Esophagus squamous epithelium (tissue), 4 donors: ENCODE measurements at regions not wholly inside any gene's neighbourhood (a gene's known extent, or its start where the extent isn't known, plus 50 kb on each side); places are given as distances from the start of the nearest gene placed in this dataset.

ENCODE experiments used
- POLR2A ChIP-seq, 4 donors: fragments of 450-650 bp; IDR thresholded peaks; one replicate each; pipeline ENCODE4 v1.6.1; 2017; ENCODE audit warnings: antibody characterized with exemption in 4 of 4, mild to moderate bottlenecking in 4 of 4, moderate library complexity in 3 of 4
- TF ChIP-seq, protein P1 (sequence below), 6 experiments: fragments of 450-650 bp in 4 of 6; fragments of 200-600 bp in 2 of 6; sonication (generic) in 2 of 6; IDR thresholded peaks; one replicate each; pipeline ENCODE4 v1.5.1; 2016 to 2019; ENCODE audit warnings: antibody characterized with exemption in 6 of 6, mild to moderate bottlenecking in 4 of 6, moderate library complexity in 4 of 6

DNA sequence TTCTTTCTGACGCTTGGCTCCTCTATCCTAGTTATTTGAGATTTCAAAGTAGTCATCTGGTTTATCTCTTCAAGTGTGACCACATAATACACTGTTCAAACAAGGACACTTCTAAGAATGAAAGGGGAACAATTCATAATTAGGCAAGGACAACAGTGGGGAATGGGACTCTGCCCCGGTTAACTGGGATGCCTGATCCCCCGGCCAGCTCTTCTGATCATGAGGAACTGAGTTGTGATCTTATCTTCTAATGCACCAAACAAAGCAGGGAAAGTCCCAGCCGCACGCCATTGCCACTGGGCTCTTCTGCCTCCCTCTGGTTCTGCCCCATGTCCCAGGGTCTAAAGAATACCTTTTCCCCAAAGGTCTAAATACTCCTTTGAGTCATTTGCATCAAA, 158.2 kb upstream of the IRF2BP2 start:
- TF ChIP-seq, protein P1, sequence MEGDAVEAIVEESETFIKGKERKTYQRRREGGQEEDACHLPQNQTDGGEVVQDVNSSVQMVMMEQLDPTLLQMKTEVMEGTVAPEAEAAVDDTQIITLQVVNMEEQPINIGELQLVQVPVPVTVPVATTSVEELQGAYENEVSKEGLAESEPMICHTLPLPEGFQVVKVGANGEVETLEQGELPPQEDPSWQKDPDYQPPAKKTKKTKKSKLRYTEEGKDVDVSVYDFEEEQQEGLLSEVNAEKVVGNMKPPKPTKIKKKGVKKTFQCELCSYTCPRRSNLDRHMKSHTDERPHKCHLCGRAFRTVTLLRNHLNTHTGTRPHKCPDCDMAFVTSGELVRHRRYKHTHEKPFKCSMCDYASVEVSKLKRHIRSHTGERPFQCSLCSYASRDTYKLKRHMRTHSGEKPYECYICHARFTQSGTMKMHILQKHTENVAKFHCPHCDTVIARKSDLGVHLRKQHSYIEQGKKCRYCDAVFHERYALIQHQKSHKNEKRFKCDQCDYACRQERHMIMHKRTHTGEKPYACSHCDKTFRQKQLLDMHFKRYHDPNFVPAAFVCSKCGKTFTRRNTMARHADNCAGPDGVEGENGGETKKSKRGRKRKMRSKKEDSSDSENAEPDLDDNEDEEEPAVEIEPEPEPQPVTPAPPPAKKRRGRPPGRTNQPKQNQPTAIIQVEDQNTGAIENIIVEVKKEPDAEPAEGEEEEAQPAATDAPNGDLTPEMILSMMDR (IDR thresholded peaks at IDR 0.05) = no peak
- TF ChIP-seq POLR2A (IDR thresholded peaks at IDR 0.05) = no peak
